UCSD-AML1 (cell line): ENCODE measurements at regions not wholly inside any gene's neighbourhood (a gene's known extent, or its start where the extent isn't known, plus 50 kb on each side); places are given as distances from the start of the nearest gene placed in this dataset.
"Not testable (repeated sequence)": the region's sequence is repeated elsewhere in the genome, so short reads cannot be mapped to it uniquely, and the experiment has no call there.

Experiments
- DNase-seq: peaks from one replicate; lab custom pipeline; 2025; ENCODE audit not compliant: unreplicated experiment; lab: John Stamatoyannopoulos, UW

GRCh38 chr16:10272250-10272854 is 90.1 kb upstream of the GRIN2A start:
- not testable (repeated sequence) for DNase-seq

- not testable (repeated sequence) for DNase-seq
Observed at GRCh38 chr16:10275214-10275996, 93.2 kb upstream of the GRIN2A start.

DNA sequence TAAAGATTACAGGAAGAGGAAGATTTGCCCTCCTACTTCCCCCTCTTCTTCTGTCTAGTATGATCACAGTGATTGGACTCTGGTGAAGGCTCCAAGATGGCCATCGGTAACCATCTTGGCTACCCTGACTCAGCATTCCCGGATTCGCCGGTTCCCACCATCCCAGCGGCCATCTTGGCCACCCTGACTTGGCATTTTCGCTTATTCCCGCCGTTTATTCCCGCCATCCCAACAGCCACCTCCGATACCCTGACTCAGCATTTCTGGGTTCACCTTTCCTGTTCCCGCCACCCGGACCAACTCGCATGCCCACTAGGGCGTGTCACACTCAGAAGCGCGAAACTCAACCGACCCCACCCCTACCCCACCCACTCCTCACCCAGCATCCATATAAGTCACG is 95.4 kb upstream of the GRIN2A start:
- DNase-seq, result no peak

DNA sequence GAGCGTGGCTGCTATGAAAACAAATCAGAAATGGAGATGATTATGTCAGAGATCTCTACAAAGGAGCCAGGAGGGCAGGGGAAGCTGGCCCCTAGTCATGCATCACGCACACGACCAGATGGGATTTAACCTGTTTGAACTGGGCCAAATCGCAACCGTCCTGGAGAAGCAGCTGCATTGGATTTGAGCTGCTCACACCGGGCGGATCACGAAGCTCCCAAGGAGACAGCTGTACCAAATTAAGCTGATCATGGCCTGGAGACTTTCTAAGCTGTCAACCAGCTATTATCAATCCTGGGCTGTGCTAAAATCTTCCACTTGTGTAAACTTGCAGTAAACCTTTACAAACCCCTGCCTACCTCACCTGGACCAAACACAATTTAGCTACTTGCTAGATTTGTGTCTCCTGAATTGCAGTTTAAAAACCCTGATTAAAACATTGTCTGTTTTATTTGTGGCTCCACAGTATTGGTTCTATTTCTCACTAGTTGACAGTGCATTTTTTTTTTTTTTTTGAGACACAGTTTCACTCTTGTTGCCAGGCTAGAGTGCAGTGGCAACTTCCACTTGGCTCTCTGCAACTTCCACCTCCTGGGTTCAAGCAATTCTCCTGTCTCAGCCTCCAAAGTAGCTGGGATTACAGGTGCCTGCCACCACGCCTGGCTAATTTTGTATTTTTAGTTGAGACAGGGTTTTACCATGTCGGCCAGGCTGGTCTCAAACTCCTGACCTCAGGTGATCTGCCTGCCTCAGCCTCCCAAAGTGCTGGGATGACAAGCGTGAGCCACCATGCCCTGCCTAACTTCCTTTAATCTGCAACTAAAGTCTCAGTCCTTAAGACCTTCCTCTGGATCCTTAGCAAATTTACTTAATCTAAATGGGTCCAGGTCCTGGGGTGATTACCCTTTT is 98.3 kb upstream of the GRIN2A start:
- DNase-seq, result no peak

- DNase-seq, result no peak
Observed at GRCh38 chr16:10282367-10282766, 100.1 kb upstream of the GRIN2A start.

DNA sequence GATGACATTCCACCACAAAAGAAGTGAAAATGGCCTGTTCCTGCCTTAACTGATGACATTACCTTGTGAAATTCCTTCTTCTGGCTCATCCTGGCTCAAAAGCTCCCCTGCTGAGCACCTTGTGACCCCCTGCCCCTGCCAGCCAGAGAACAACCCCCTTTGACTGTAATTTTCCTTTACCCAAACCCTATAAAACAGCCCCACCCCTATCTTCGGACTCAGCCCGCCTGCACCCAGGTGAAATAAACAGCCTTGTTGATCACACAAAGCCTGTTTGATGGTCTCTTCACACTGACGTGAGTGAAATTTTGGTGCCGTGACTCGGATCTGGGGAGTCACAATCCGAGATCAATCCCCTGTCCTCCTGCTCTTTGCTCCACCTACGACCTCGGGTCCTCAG is 101.0 kb upstream of the GRIN2A start:
- not testable (repeated sequence) for DNase-seq

- DNase-seq, result not testable (repeated sequence)
Observed at GRCh38 chr16:10290467-10291105, 95.3 kb upstream of the ATF7IP2 start.

DNA sequence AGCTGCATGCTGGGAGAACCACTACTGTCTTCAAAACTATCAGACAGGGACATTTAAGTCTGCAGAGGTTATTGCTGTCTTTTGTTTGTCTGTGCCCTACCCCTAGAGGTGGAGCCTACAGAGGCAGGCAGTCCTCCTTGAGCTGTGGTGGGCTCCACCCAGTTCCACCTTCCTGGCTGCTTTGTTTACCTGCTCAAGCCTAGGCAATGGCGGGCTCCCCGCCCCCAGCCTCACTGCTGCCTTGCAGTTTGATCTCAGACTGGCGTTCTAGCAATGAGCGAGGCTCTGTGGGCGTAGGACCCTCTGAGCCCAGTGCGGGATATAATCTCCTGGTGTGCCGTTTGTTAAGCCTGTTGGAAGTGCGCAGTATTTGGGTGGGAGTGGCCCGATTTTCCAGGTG is 93.7 kb upstream of the ATF7IP2 start:
- not testable (repeated sequence) for DNase-seq

- DNase-seq, result not testable (repeated sequence)
Observed at GRCh38 chr16:10292976-10293375, 92.9 kb upstream of the ATF7IP2 start.

DNA sequence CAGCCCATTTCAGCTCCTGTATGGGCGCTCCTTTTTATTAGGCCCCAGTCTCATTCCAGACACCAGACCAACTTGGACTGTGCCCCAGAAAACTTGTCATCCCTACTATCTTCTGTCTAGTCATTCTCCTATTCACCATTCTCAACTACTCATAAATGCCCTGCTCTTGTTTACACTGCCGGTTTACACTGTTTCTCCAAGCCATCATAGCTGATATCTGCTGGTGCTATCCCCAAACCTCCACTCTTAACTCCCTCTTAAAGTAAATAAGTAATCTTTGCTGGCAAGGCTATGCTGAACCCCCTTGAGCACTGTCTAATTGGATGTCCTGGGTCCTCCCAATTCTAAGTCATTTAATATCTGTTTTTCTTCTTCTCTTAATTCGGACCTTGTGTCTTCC is 91.7 kb upstream of the ATF7IP2 start:
- not testable (repeated sequence) for DNase-seq

GRCh38 chr16:10296956-10297340 is 88.9 kb upstream of the ATF7IP2 start:
- DNase-seq, result no peak

DNA sequence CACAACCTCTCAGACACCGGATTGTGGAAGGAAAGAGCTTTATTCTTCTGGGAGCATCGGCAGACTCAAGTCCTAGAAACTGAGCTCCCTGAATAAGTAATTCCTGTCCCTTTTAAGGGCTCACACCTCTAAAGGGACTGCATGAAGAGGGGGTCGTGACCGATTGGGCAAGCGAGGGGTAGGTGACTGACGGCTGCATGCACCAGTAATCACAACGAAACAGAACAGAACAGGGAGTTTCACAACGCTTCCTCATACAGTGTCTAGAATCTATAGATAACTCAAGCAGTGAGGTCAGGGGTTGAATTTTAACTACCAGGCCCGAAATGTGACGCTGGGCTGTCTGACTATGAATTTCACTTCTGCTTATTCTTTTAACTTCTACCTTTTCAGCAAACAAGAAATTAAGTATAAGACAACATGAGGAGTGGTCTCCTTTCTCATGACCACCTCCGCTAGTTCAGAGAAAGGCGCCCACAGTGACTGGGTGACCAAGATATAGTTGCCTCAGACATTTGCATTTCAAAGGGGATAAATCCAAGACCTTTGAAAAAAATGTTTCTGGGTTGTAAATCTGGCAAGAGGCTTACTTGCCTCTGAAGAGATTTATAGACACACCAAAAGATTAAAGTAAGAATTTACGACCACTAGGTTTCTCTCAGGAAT is 88.4 kb upstream of the ATF7IP2 start:
- DNase-seq, result no peak

DNA sequence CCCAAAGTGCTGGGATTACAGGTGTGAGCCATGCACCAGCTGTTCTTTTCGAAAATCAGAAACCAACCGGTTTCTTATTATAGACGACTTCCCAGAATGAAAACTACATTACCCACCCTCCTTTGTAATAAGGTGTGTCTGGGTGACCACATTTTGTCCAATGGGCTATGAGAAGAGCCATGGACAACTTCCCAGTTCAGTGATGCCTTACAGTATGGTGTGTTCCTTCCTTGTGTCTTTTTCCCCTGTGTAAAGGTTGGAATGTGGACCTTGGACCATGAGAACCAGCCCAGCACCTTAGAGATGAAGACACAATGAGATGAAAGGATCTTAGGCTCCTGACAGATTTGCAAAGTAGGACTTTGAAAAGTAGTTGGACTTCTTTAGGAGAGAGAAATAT is 85.0 kb upstream of the ATF7IP2 start:
- DNase-seq, result no peak

GRCh38 chr16:10301547-10301946 is 84.3 kb upstream of the ATF7IP2 start:
- not testable (repeated sequence) for DNase-seq

GRCh38 chr16:10305912-10306311 is 79.9 kb upstream of the ATF7IP2 start:
- DNase-seq, result no peak

- DNase-seq, result no peak
Observed at GRCh38 chr16:10308305-10309193, 77.3 kb upstream of the ATF7IP2 start.

GRCh38 chr16:10309271-10309932 is 76.5 kb upstream of the ATF7IP2 start:
- no peak for DNase-seq

DNA sequence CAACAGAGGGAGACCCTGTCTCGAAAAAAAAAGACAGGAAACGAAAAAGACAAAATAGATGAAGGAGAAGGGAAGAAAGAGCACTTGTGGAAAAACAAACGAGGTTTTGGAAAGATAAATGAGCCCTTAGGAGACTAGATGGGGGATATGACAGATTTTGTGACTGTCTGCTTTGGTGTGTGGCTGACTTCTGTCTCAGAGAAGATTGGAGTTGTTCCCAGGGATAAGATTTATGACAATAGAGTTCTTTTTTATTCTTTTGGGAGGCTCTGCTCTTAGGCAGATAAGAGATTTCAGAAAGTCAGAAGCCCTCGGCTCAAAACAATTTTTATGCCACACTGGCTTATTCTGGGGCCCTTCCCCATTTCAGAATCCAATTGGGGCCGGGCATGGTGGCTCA is 73.9 kb upstream of the ATF7IP2 start:
- DNase-seq, result no peak
